Trophoblast cell (in vitro differentiated cells and primary cell): ENCODE measurements at regions not wholly inside any gene's neighbourhood (a gene's known extent, or its start where the extent isn't known, plus 50 kb on each side); places are given as distances from the start of the nearest gene placed in this dataset.

Experiments used
- DNase-seq, 2 donors: peaks; one replicate each; pipeline ENCODE4 v3.0.0-alpha.2; 2016
- H2AFZ ChIP-seq: 2 replicates; pipeline ENCODE4 v1.6.1; 2013; ENCODE audit warnings: low read length, moderate library complexity, mild to moderate bottlenecking; ENCODE audit not compliant: insufficient read depth, poor library complexity
- H2AK5ac ChIP-seq: 2 replicates; pipeline ENCODE4 v1.6.1; 2013; ENCODE audit warnings: mild to moderate bottlenecking, low read length
- H2BK120ac ChIP-seq: 2 replicates; pipeline ENCODE4 v1.6.1; 2013; ENCODE audit warnings: low read length, mild to moderate bottlenecking, moderate library complexity; ENCODE audit not compliant: insufficient read depth, poor library complexity
- H2BK12ac ChIP-seq: 2 replicates; pipeline ENCODE4 v1.6.1; 2013; ENCODE audit warnings: mild to moderate bottlenecking, low read length, moderate library complexity
- H2BK5ac ChIP-seq: 2 replicates; pipeline ENCODE4 v1.6.1; 2013; ENCODE audit warnings: low read length, low read depth, moderate library complexity, mild to moderate bottlenecking; ENCODE audit not compliant: poor library complexity
- H3K14ac ChIP-seq: 2 replicates; pipeline ENCODE4 v1.6.1; 2013; ENCODE audit warnings: mild to moderate bottlenecking, low read length
- H3K18ac ChIP-seq: 2 replicates; pipeline ENCODE4 v1.6.1; 2013; ENCODE audit warnings: mild to moderate bottlenecking, low read length
- H3K23ac ChIP-seq: 2 replicates; pipeline ENCODE4 v1.6.1; 2013; ENCODE audit warnings: low read length
- H3K27ac ChIP-seq: 2 replicates; pipeline ENCODE4 v1.5.1; 2013; ENCODE audit warnings: low read depth, mild to moderate bottlenecking, inconsistent platforms, low read length, moderate library complexity
- H3K27me3 ChIP-seq: 2 replicates; pipeline ENCODE4 v1.6.1; 2013; ENCODE audit warnings: inconsistent platforms, mild to moderate bottlenecking, low read length, moderate library complexity; ENCODE audit not compliant: insufficient read depth
- H3K36me3 ChIP-seq, 2 experiments: 1 replicate in 1 of 2; 2 replicates in 1 of 2; pipeline ENCODE4 v1.6.1; 2013; ENCODE audit warnings: low read length in 2 of 2, mild to moderate bottlenecking in 2 of 2, moderate library complexity in 1 of 2; ENCODE audit not compliant: insufficient read depth in 2 of 2, control insufficient read depth in 1 of 2
- H3K4ac ChIP-seq: 2 replicates; pipeline ENCODE4 v1.6.1; 2013; ENCODE audit warnings: low read depth, mild to moderate bottlenecking, low read length, moderate library complexity
- H3K4me1 ChIP-seq, 2 experiments: 1 replicate in 1 of 2; 2 replicates in 1 of 2; pipeline ENCODE4 v1.6.1; 2013; ENCODE audit warnings: low read length in 2 of 2, mild to moderate bottlenecking in 2 of 2, moderate library complexity in 1 of 2; ENCODE audit not compliant: insufficient read depth in 2 of 2, control insufficient read depth in 1 of 2
- H3K4me2 ChIP-seq: 2 replicates; pipeline ENCODE4 v1.6.1; 2013; ENCODE audit warnings: inconsistent platforms, mild to moderate bottlenecking, low read length, moderate library complexity
- H3K4me3 ChIP-seq: 2 replicates; pipeline ENCODE4 v1.5.1; 2013; ENCODE audit warnings: mild to moderate bottlenecking, low read depth, low read length, inconsistent platforms
- H3K79me1 ChIP-seq: one replicate; pipeline ENCODE4 v1.6.1; 2013; ENCODE audit warnings: low read length
- H3K79me2 ChIP-seq: 2 replicates; pipeline ENCODE4 v1.6.1; 2013; ENCODE audit warnings: low read length, mild to moderate bottlenecking; ENCODE audit not compliant: control insufficient read depth, insufficient read depth, poor library complexity
- H3K9ac ChIP-seq: 2 replicates; pipeline ENCODE4 v1.6.1; 2013; ENCODE audit warnings: mild to moderate bottlenecking, low read length
- H3K9me3 ChIP-seq: 2 replicates; pipeline ENCODE4 v1.6.1; 2013; ENCODE audit warnings: low read depth, mild to moderate bottlenecking, control low read depth, inconsistent platforms, low read length; ENCODE audit not compliant: insufficient read depth
- H4K12ac ChIP-seq: 2 replicates; pipeline ENCODE4 v1.6.1; 2013; ENCODE audit warnings: low read depth, mild to moderate bottlenecking, low read length, moderate library complexity
- H4K8ac ChIP-seq: 2 replicates; pipeline ENCODE4 v1.6.1; 2013; ENCODE audit warnings: low read depth, mild to moderate bottlenecking, low read length, moderate library complexity
- H4K91ac ChIP-seq: one replicate; pipeline ENCODE4 v1.6.1; 2013; ENCODE audit warnings: low read depth, mild to moderate bottlenecking, low read length, moderate library complexity
- WGBS: extraction: QIAGEN DNeasy Blood & Tissue Kit; methylation state at CpG from one replicate; pipeline ENCODE4 v1.1.7; 2013; ENCODE audit warnings: missing lambda C conversion rate; ENCODE audit not compliant: insufficient read length, insufficient coverage; ENCODE audit errors: extremely low coverage; 5-methylcytosine and 5-hydroxymethylcytosine counted together

DNA sequence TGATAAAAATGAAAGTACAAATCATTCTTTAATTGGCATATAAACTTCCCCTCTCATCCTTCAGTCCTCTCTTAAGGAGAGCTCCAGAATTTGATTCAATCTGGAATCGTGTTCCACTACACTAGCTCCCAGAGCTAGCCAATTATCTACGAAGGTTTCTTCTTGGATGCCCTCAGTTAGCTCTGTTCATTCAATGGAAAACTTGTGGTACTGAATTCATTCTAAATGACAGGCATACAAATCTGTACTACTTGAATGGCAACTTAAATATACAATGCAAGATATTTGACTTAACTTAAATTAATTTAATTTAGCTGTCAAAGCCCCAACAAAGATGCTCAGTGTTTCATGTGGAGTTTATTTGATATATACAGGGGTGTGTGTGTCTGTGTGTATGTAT lies 1474.2 kb upstream of the CELF4 start:
- Histone ChIP-seq H3K9me3 (no peaks in the 10 kb centered on the region), H3K27ac (no peak overlapping the region), H3K9ac (no peak overlapping the region), H3K27me3 (no peaks in the 10 kb centered on the region), H2BK12ac (no peak overlapping the region), H4K91ac (no peak overlapping the region), H4K12ac (no peak overlapping the region), H3K79me1 (no peaks in the 10 kb centered on the region), H4K8ac (no peak overlapping the region), H3K4me3 (no peak overlapping the region), H3K23ac (no peak overlapping the region), H3K79me2 (no peaks in the 10 kb centered on the region), H3K4me2 (no peak overlapping the region), H2BK120ac (no peak overlapping the region), H3K36me3 (no peaks in the 10 kb centered on the region), H3K18ac (no peak overlapping the region), H3K14ac (no peak overlapping the region), H3K4ac (no peak overlapping the region), H2AK5ac (no peak overlapping the region), H3K4me1 (no peaks in the 10 kb centered on the region), H2BK5ac (no peak overlapping the region), H2AFZ (no peak overlapping the region)
- no peak for DNase-seq
- WGBS, result no CpG with 5 or more reads among the region's 2 CpGs

GRCh38 chr18:39037925-39038324 lies 1472.3 kb upstream of the CELF4 start:
- no peak overlapping the region for H3K14ac ChIP-seq
- H3K4me3 ChIP-seq, result no peak overlapping the region
- no peaks in the 10 kb centered on the region for H3K27me3 ChIP-seq
- H2AFZ ChIP-seq, result no peak overlapping the region
- no peak overlapping the region for H4K8ac ChIP-seq
- no peaks in the 10 kb centered on the region for H3K79me2 ChIP-seq
- H2BK120ac ChIP-seq, result no peak overlapping the region
- no peak overlapping the region for H4K91ac ChIP-seq
- no peak for DNase-seq
- H2AK5ac ChIP-seq, result no peak overlapping the region
- no peak overlapping the region for H2BK12ac ChIP-seq
- no peaks in the 10 kb centered on the region for H3K4me1 ChIP-seq
- no peak overlapping the region for H3K23ac ChIP-seq
- no peak overlapping the region for H4K12ac ChIP-seq
- H3K27ac ChIP-seq, result no peak overlapping the region
- no peaks in the 10 kb centered on the region for H3K36me3 ChIP-seq
- H3K79me1 ChIP-seq, result no peaks in the 10 kb centered on the region
- H3K9me3 ChIP-seq, result no peaks in the 10 kb centered on the region
- no peak overlapping the region for H3K18ac ChIP-seq
- H3K4me2 ChIP-seq, result no peak overlapping the region
- no peak overlapping the region for H3K4ac ChIP-seq
- H2BK5ac ChIP-seq, result no peak overlapping the region
- H3K9ac ChIP-seq, result no peak overlapping the region
- WGBS, result no CpG with 5 or more reads among the region's 2 CpGs

DNA sequence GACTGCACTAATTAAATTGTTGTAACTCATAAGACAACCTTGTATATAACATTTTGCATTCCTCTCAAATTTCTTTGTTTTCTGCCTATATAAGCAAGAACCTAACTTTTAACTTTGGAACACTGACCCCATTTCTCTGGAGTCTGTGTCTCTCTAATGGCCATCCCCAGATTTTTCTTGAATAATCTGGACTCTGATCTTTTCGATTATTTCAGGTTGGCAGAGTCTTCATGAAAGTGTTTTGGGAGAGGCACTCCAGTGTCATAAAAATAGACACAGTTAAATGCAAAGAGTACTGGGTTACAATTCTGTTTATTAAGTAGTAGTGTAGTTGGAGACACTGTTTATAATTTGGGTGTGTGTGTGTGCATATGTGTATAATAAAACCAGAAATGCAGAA lies 1467.7 kb upstream of the CELF4 start:
- Histone ChIP-seq H3K23ac (no peak overlapping the region), H3K79me2 (no peaks in the 10 kb centered on the region), H3K14ac (no peak overlapping the region)

GRCh38 chr18:39031647-39032046 lies 1466.0 kb upstream of the CELF4 start:
- no CpG with 5 or more reads among the region's 3 CpGs for WGBS
- Histone ChIP-seq H3K79me1 (no peaks in the 10 kb centered on the region), H3K9ac (no peak overlapping the region), H3K27ac (no peak overlapping the region), H3K14ac (no peak overlapping the region), H3K27me3 (no peaks in the 10 kb centered on the region), H3K79me2 (no peaks in the 10 kb centered on the region), H3K36me3 (no peaks in the 10 kb centered on the region), H3K4me3 (no peak overlapping the region), H4K8ac (no peak overlapping the region), H3K4me2 (no peak overlapping the region), H4K91ac (no peak overlapping the region), H2BK120ac (no peak overlapping the region), H2BK5ac (no peak overlapping the region), H2AK5ac (no peak overlapping the region), H4K12ac (no peak overlapping the region), H2BK12ac (no peak overlapping the region), H2AFZ (no peak overlapping the region), H3K4me1 (no peaks in the 10 kb centered on the region), H3K18ac (no peak overlapping the region), H3K4ac (no peak overlapping the region), H3K23ac (no peak overlapping the region), H3K9me3 (no peaks in the 10 kb centered on the region)
- no peak for DNase-seq

More for the DNA sequence above, 1467.7 kb upstream of the CELF4 start:
- DNase-seq, result no peak
- Histone ChIP-seq H3K79me1 (no peaks in the 10 kb centered on the region), H2BK12ac (no peak overlapping the region), H3K4me3 (no peak overlapping the region), H3K27me3 (no peaks in the 10 kb centered on the region), H3K18ac (no peak overlapping the region), H2AK5ac (no peak overlapping the region), H3K36me3 (no peaks in the 10 kb centered on the region), H2BK120ac (no peak overlapping the region), H3K4ac (no peak overlapping the region), H3K27ac (no peak overlapping the region), H3K9me3 (no peaks in the 10 kb centered on the region), H4K12ac (no peak overlapping the region), H4K91ac (no peak overlapping the region), H3K4me2 (no peak overlapping the region), H2AFZ (no peak overlapping the region), H2BK5ac (no peak overlapping the region), H3K9ac (no peak overlapping the region), H4K8ac (no peak overlapping the region), H3K4me1 (no peaks in the 10 kb centered on the region)
- no CpG with 5 or more reads among the region's 1 CpG for WGBS
